ENCODE measurements at regions not wholly inside any gene's neighbourhood (a gene's known extent, or its start where the extent isn't known, plus 50 kb on each side); places are given as distances from the start of the nearest gene placed in this dataset.

DNA sequence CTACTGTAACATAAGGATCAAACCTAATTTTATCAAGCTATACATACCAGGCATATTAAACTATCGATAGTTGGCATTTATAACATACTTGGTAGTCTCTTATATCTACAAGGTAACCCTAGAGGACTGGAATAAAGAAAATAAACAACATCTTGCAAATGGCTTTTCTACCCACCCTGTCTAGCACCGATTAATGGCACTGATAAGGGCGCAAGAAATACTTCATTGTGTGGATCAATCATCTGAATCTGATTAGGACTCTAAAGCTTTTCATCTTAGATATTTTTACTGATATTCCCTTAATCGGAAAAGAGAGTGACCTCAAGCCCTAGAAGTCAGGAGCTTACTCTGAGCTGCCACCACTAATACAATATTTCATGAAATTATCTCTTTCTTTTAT, 1461.7 kb upstream of the PIK3C3 start:
- intact Hi-C loops (cut with DNase I) = no loop called here
- DNase-seq (no peak), FAIRE-seq (no peak)

DNA sequence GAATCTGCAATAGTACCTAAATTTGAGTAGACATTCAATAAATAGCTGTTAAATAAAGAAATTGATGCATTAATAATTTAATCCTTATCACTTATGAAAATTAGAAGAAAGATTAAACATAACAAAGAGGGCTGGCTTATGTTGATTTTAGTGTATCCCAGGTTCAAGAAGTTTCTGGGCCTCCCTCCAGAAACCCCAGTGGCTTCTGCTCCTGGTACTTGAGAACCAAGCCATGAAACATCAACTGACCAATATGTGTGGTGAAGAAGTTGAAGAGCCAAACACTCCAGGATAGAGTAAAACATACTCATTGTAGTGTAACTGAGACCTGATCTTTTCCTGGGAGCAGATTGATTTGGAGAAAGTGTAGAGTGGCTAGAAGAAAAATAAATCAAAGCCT, 1465.7 kb upstream of the PIK3C3 start:
- FAIRE-seq (no peak), DNase-seq (no peak)
- Histone ChIP-seq H3K4me1 (ENCODE audit: control insufficient read depth in 2 of 3, insufficient read depth in 2 of 3, low read depth in 1 of 3, low read length in 3 of 3) (no peaks in the 10 kb centered on the region), H3K27ac (ENCODE audit: low read depth in 2 of 2, low read length in 2 of 2) (no peak overlapping the region), H3K36me3 (ENCODE audit: control insufficient read depth in 2 of 3, insufficient read depth in 3 of 3, low read length in 3 of 3) (no peaks in the 10 kb centered on the region), H3K9ac (ENCODE audit: low read length in 3 of 3) (no peak overlapping the region), H3K27me3 (ENCODE audit: control insufficient read depth, insufficient read depth, low read length) (no peaks in the 10 kb centered on the region), H3K9me3 (ENCODE audit: control insufficient read depth in 2 of 3, insufficient read depth in 1 of 3, low read length in 3 of 3) (no peaks in the 10 kb centered on the region), H3K4me3 (ENCODE audit: low read length in 3 of 3) (no peak overlapping the region)
- intact Hi-C loops (cut with DNase I) = no loop called here
- TF ChIP-seq, protein P1, sequence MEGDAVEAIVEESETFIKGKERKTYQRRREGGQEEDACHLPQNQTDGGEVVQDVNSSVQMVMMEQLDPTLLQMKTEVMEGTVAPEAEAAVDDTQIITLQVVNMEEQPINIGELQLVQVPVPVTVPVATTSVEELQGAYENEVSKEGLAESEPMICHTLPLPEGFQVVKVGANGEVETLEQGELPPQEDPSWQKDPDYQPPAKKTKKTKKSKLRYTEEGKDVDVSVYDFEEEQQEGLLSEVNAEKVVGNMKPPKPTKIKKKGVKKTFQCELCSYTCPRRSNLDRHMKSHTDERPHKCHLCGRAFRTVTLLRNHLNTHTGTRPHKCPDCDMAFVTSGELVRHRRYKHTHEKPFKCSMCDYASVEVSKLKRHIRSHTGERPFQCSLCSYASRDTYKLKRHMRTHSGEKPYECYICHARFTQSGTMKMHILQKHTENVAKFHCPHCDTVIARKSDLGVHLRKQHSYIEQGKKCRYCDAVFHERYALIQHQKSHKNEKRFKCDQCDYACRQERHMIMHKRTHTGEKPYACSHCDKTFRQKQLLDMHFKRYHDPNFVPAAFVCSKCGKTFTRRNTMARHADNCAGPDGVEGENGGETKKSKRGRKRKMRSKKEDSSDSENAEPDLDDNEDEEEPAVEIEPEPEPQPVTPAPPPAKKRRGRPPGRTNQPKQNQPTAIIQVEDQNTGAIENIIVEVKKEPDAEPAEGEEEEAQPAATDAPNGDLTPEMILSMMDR (IDR thresholded peaks at IDR 0.05; ENCODE audit: borderline replicate concordance, extremely low read depth, insufficient read depth) = no peak

More for the DNA sequence above, 1461.7 kb upstream of the PIK3C3 start:
- TF ChIP-seq, protein P1 (IDR thresholded peaks at IDR 0.05; ENCODE audit: borderline replicate concordance, extremely low read depth, insufficient read depth) = no peak
- Histone ChIP-seq H3K4me1 (ENCODE audit: control insufficient read depth in 2 of 3, insufficient read depth in 2 of 3, low read depth in 1 of 3, low read length in 3 of 3) (no peaks in the 10 kb centered on the region), H3K27ac (ENCODE audit: low read depth in 2 of 2, low read length in 2 of 2) (no peak overlapping the region), H3K36me3 (ENCODE audit: control insufficient read depth in 2 of 3, insufficient read depth in 3 of 3, low read length in 3 of 3) (no peaks in the 10 kb centered on the region), H3K4me3 (ENCODE audit: low read length in 3 of 3) (no peak overlapping the region), H3K9me3 (ENCODE audit: control insufficient read depth in 2 of 3, insufficient read depth in 1 of 3, low read length in 3 of 3) (no peaks in the 10 kb centered on the region), H3K9ac (ENCODE audit: low read length in 3 of 3) (no peak overlapping the region), H3K27me3 (ENCODE audit: control insufficient read depth, insufficient read depth, low read length) (no peaks in the 10 kb centered on the region)

- H3K27me3 ChIP-seq (ENCODE audit: control insufficient read depth, insufficient read depth, low read length) = no peaks in the 10 kb centered on the region
Observed at GRCh38 chr18:40485318-40485717, 1469.7 kb upstream of the PIK3C3 start.

More at GRCh38 chr18:40485318-40485717, 1469.7 kb upstream of the PIK3C3 start:
- no peaks in the 10 kb centered on the region for H3K36me3 ChIP-seq (ENCODE audit: control insufficient read depth in 2 of 3, insufficient read depth in 3 of 3, low read length in 3 of 3)
- no peak for FAIRE-seq
- H3K4me1 ChIP-seq (ENCODE audit: control insufficient read depth in 2 of 3, insufficient read depth in 2 of 3, low read depth in 1 of 3, low read length in 3 of 3) = no peaks in the 10 kb centered on the region
- H3K9me3 ChIP-seq (ENCODE audit: control insufficient read depth in 2 of 3, insufficient read depth in 1 of 3, low read length in 3 of 3) = no peaks in the 10 kb centered on the region
- H3K27ac ChIP-seq (ENCODE audit: low read depth in 2 of 2, low read length in 2 of 2) = no peak overlapping the region
- TF ChIP-seq, protein P1 (IDR thresholded peaks at IDR 0.05; ENCODE audit: borderline replicate concordance, extremely low read depth, insufficient read depth) = no peak
- H3K4me3 ChIP-seq (ENCODE audit: low read length in 3 of 3) = no peak overlapping the region
- no peak overlapping the region for H3K9ac ChIP-seq (ENCODE audit: low read length in 3 of 3)
- DNase-seq = no peak
- intact Hi-C loops (cut with DNase I) = no loop called here
